OCI-LY1 (cell line): ENCODE measurements at regions not wholly inside any gene's neighbourhood (a gene's known extent, or its start where the extent isn't known, plus 50 kb on each side); places are given as distances from the start of the nearest gene placed in this dataset.

Source experiments
- CTCF ChIP-seq: fragments of 200-600 bp; sonication (generic), shearing (Covaris generic); IDR thresholded peaks from 2 replicates; pipeline ENCODE4 v1.5.1; 2017; ENCODE audit warnings: mild to moderate bottlenecking, antibody characterized with exemption, low read length, moderate library complexity, mixed read lengths
- EZH2 ChIP-seq: fragments of 200-600 bp; sonication (generic), shearing (Covaris generic); IDR thresholded peaks from 2 replicates; pipeline ENCODE4 v1.8.0; 2017; ENCODE audit warnings: borderline replicate concordance, mixed run types, mild to moderate bottlenecking, antibody characterized with exemption, low read length, moderate library complexity, mixed read lengths

GRCh38 chr7:26506196-26506595 is 214.5 kb downstream of the SNX10 start:
- TF ChIP-seq CTCF (no peak), EZH2 (no peak)
